IPS-18a (cell line): ENCODE measurements at regions not wholly inside any gene's neighbourhood (a gene's known extent, or its start where the extent isn't known, plus 50 kb on each side); places are given as distances from the start of the nearest gene placed in this dataset.

ENCODE experiments used
- H3K27ac ChIP-seq: one replicate; pipeline ENCODE4 v1.5.1; 2013; ENCODE audit warnings: low read length
- H3K27me3 ChIP-seq: one replicate; pipeline ENCODE4 v1.6.1; 2013; ENCODE audit warnings: mild to moderate bottlenecking, low read length; ENCODE audit not compliant: control insufficient read depth, insufficient read depth
- H3K36me3 ChIP-seq: one replicate; pipeline ENCODE4 v1.6.1; 2013; ENCODE audit warnings: low read depth, low read length; ENCODE audit not compliant: control insufficient read depth
- H3K4me1 ChIP-seq: one replicate; pipeline ENCODE4 v1.6.1; 2013; ENCODE audit warnings: low read depth, low read length; ENCODE audit not compliant: control insufficient read depth
- H3K4me3 ChIP-seq: one replicate; pipeline ENCODE4 v1.5.1; 2013; ENCODE audit warnings: low read length
- H3K9ac ChIP-seq: one replicate; pipeline ENCODE4 v1.6.1; 2013; ENCODE audit warnings: mild to moderate bottlenecking, low read length, moderate library complexity
- H3K9me3 ChIP-seq: one replicate; pipeline ENCODE4 v1.6.1; 2013; ENCODE audit warnings: low read depth, low read length; ENCODE audit not compliant: control insufficient read depth

DNA sequence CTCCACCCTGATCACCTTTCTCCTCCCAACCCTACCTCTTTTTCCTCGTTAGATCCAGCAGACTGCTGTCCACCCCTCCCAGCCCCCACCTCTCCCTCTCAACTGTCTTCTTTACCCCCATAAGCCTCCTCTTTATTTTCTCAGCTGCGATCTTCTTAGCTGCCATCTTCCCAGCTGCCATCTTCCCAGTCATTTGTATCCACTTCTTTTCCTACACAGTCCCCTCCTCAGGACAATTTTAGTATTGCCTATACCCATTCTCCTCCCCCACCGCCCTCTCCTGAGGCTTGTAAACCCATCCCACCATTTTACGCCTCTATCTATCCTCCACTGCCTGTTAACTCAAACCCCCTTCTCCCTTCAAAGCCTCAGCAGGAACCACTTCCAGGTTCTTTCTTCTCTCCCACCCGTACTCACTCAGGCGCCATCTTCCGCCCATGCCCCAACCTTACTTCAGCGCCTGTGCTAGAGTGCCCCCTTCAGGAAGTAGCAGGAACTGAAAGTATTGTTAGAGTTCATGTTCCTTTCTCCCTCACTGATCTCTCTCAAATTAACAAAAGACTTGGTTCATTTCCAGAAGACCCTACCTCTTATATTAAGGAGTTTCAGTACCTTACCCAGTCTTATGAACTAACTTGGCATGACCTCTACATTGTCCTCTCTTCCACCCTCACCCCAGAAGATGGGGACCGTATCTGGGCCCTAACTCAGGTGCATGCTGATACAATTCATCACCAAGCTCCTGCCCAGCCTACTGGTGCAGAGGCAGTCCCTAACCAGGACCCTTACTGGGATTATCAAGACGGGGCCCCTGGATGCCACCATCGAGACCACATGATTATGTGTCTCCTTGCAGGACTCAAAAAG lies 236.0 kb downstream of the ADGRG6 start:
- peaks cover 10% of the 10 kb centered on the region for H3K9me3 ChIP-seq
- H3K4me1 ChIP-seq: no peaks in the 10 kb centered on the region
- H3K4me3 ChIP-seq: no peak overlapping the region
- no peak overlapping the region for H3K27ac ChIP-seq
- H3K36me3 ChIP-seq: no peaks in the 10 kb centered on the region
- H3K27me3 ChIP-seq: no peaks in the 10 kb centered on the region
- H3K9ac ChIP-seq: no peak overlapping the region

DNA sequence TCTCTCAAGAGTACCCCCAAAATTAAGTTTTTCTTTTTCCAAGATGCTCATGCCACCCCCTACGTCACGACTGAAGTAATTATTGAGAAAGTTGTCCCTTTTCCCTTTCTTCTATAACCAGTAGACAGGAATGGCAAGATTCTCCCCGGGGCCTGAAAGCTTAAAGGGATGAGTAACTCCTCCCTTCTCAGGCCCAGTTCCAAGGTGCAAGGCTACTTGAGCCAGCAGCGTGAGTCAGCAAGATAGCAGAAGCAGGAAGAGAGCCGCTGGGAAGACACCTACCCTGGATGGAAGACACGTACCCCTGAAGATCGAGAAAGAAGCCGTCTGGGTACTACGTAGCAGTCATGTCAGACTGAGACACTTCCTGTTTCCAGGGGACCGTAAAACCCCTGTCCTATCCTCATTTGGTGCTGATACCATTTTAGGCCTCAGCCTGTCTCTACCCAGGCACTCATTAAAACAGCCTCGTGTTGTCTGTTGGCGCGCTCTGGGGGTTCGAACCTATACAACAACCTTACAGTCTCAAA lies 241.0 kb downstream of the ADGRG6 start:
- H3K9ac ChIP-seq: no peak overlapping the region
- no peak overlapping the region for H3K4me3 ChIP-seq
- no peaks in the 10 kb centered on the region for H3K36me3 ChIP-seq
- H3K27me3 ChIP-seq: no peaks in the 10 kb centered on the region
- no peaks in the 10 kb centered on the region for H3K4me1 ChIP-seq
- no peaks in the 10 kb centered on the region for H3K9me3 ChIP-seq
- H3K27ac ChIP-seq: no peak overlapping the region

DNA sequence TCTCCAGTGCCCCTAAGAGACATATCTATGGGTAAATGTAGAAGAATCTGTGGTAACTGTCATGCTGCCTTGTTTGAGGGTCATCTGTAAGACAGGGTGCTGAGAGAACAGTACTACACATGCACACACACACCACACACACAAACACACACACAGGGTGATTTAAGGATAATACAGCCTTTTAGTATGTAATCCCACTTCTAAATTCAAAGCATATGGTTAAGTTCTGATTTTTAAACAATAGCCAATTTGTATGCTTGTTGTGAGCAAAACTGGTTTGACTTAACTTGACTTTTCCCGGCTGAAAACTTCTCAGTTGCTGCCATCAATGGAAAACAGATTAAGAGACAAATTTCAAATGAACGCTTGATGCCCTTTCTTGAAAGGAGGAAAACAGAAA lies 241.8 kb downstream of the ADGRG6 start:
- Histone ChIP-seq H3K36me3 (no peaks in the 10 kb centered on the region), H3K4me1 (no peaks in the 10 kb centered on the region), H3K27me3 (no peaks in the 10 kb centered on the region), H3K27ac (no peak overlapping the region), H3K4me3 (no peak overlapping the region), H3K9ac (no peak overlapping the region), H3K9me3 (no peaks in the 10 kb centered on the region)

DNA sequence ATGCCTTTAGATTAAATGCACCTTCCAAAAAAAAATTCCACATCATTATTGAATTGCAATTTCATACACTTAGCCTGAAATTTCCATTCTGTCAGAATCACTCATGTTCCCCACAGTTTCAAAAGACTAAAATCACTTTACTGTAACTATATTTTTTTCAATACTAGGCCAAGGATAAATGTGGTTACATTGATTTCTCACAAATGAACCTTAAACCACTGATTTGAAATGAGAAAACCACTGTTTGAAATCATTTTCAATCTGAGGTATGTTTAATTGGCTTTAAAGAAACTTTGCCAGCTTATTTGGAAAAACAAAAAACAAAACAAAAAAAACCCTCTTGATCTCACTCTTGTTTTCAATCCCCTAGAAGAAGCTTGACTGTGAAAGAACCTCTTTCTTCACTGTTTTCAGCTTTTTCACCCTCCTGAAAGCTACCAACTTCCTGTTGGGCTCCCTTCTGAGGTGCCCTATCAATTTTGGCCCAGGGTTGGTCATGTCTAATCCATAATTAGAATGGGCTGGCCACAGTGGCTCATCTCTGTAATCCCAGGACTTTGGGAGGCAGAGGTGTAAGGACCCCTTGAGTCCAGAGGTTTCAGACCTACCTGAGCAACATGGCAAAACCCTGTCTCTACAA lies 242.5 kb downstream of the ADGRG6 start:
- Histone ChIP-seq H3K4me3 (no peak overlapping the region), H3K9ac (no peak overlapping the region), H3K9me3 (no peaks in the 10 kb centered on the region), H3K36me3 (no peaks in the 10 kb centered on the region), H3K4me1 (no peaks in the 10 kb centered on the region), H3K27ac (no peak overlapping the region), H3K27me3 (no peaks in the 10 kb centered on the region)

DNA sequence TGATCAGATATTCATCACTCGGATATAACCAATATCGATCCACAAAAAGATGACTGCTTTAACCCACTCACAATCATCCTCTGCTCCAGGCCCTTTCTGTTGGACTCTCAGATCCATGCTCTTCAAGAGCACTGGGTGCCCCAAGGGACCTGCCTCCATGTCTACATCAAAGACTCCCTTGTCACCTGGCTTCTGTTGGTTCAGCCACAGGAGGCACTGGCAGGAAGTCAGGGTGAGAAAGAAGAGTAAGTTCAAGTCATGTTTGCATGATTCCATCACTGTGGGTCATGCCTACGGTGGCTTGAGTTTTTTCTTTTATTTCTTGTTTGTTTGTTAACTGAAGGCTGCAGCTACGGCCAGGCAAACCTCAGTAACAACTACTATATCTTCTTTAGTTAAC lies 243.3 kb downstream of the ADGRG6 start:
- Histone ChIP-seq H3K4me1 (peaks cover under 1% of the 10 kb centered on the region), H3K27me3 (no peaks in the 10 kb centered on the region), H3K9me3 (no peaks in the 10 kb centered on the region), H3K4me3 (no peak overlapping the region), H3K27ac (no peak overlapping the region), H3K9ac (no peak overlapping the region), H3K36me3 (no peaks in the 10 kb centered on the region)

DNA sequence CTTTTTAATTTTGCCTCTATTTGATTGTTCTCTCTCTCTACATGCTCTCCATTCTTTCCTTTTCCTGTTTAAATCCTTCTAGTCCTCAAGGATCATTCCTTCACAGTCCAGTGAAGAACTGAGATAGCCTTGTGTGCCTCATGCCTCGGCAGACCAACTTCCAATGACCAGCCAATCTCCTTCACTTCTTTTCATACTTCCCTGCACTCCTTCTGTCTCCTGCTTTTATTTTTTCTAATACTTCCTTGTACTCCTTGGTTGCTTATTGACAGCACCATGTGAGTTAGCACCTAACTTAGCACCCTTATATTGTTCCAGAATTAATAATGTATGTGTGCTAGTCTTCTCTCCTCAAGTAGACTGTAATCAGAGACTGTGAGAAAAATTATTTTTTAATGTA lies 246.8 kb downstream of the ADGRG6 start:
- H3K36me3 ChIP-seq: no peaks in the 10 kb centered on the region
- no peak overlapping the region for H3K4me3 ChIP-seq
- no peaks in the 10 kb centered on the region for H3K27me3 ChIP-seq
- H3K4me1 ChIP-seq: peaks cover 9% of the 10 kb centered on the region
- H3K9ac ChIP-seq: no peak overlapping the region
- H3K27ac ChIP-seq: no peak overlapping the region
- H3K9me3 ChIP-seq: no peaks in the 10 kb centered on the region

DNA sequence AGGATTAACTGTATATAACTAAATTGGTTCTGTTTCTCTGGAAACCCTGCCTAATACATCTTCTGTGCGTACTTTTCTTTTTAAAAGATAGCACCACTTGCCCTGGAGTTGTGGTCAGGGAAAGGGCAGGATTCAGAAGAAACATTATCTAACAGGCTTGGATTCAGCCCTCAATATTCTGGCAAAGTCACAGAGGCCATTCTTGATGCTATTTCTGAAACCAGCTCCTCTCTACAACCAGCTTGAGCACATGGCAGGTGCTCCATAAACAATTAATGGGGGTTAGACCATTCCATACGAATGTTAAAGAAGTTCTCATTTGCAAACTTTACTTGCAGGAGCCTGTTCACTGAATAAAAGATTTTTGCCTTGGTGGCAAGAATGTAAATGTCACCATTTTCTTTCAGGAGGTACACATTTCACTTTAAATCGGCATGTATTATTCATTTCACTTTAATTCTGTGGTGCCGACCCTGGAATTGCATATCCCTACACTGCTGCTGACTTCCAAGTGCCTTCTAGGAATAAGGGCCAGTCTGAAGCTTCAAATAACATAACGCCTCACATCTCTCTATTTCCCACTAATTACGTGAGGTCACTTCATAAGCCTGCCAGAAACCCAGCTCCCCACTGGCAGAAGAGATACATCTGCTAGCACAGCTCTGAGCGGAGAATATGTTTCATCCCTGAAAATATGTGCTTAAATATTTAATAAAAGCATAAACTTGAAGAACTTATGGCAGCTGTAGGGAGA lies 248.7 kb downstream of the ADGRG6 start:
- H3K27ac ChIP-seq: no peak overlapping the region
- no peak overlapping the region for H3K9ac ChIP-seq
- peaks cover 9% of the 10 kb centered on the region for H3K4me1 ChIP-seq
- no peak overlapping the region for H3K4me3 ChIP-seq
- no peaks in the 10 kb centered on the region for H3K36me3 ChIP-seq
- no peaks in the 10 kb centered on the region for H3K27me3 ChIP-seq
- no peaks in the 10 kb centered on the region for H3K9me3 ChIP-seq

DNA sequence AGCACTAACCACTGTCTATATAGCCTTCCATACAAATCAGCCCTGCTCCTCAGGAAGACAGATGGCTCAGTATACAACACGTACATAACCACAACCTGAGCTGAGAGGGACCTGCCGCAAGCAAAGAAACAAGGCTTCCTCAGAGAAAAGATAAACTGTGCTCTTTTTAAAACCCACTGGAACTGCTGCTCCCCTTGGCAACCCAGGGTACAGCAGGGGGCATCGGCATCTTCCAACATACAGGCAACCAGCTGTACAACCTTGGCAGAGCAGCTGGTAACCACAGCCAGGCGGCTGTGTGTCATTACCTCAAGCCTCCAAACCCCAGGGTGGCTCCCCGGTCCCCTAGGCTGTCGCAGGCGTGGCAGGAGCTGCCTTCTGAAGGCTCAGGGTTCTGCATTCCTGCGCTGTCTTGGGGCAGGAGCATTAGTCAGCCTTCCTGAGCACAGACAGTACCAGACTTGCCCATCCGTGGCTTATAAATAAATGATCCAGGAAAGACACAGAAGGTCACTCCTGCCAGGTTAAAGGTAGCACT lies 249.5 kb downstream of the ADGRG6 start:
- no peak overlapping the region for H3K27ac ChIP-seq
- H3K9ac ChIP-seq: no peak overlapping the region
- H3K36me3 ChIP-seq: no peaks in the 10 kb centered on the region
- peaks cover 9% of the 10 kb centered on the region for H3K4me1 ChIP-seq
- H3K9me3 ChIP-seq: no peaks in the 10 kb centered on the region
- H3K4me3 ChIP-seq: no peak overlapping the region
- no peaks in the 10 kb centered on the region for H3K27me3 ChIP-seq

DNA sequence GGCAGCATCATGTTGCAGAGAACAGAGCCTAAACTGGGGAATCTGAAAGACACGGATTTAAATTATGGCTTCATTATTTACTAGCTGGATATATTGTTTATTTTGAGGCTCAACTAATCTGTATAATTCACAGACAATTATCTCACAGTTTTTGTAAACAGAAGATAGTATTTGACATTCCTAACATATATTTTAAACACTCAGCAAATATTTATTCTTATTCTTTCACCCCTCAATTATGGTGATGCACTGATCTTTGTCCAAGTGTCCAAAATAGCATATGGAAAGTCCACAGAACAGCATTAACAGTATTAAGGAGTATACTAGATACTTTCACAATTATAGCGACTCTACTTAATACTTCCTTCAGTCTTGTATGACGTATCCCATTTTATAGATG lies 257.0 kb downstream of the ADGRG6 start:
- no peaks in the 10 kb centered on the region for H3K9me3 ChIP-seq
- H3K4me1 ChIP-seq: no peaks in the 10 kb centered on the region
- no peak overlapping the region for H3K9ac ChIP-seq
- H3K36me3 ChIP-seq: no peaks in the 10 kb centered on the region
- no peak overlapping the region for H3K4me3 ChIP-seq
- no peaks in the 10 kb centered on the region for H3K27me3 ChIP-seq
- H3K27ac ChIP-seq: no peak overlapping the region

DNA sequence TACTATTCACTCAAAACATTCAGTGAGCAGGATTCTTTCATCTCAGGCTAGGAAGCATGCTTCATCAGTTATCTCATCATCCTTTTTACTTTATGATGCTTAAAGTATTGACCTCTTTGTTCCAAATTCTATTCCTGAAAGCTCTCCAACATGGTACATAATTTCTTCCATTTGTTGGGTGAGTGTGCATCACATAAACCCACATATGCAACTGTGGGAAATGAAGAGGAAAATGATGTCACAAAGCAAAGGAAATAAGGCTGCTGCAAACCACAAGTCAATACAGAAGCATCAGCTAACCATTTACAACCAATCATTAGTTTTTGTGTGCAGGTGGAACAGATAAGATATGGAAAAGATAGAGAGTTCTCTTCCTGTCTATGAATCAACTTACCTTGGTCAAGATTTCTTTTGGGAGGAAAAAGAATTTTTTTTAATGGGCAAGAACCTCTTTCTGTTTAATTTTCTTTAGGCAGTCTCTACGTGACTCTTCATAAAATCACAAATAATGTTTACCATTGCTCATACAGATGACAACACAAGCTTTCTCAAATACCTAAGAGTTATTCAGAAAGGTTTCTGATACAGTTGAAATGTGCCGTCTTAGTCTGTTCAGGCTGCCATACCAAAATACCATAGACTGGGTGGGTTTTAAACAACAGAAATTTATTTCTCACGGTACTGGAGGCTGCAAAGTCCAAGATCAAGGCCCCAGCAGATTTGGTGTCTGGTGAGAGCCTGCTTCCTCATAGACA lies 259.9 kb downstream of the ADGRG6 start:
- no peaks in the 10 kb centered on the region for H3K27me3 ChIP-seq
- H3K4me1 ChIP-seq: no peaks in the 10 kb centered on the region
- H3K27ac ChIP-seq: no peak overlapping the region
- H3K9ac ChIP-seq: no peak overlapping the region
- no peaks in the 10 kb centered on the region for H3K9me3 ChIP-seq
- no peak overlapping the region for H3K4me3 ChIP-seq
- H3K36me3 ChIP-seq: no peaks in the 10 kb centered on the region

DNA sequence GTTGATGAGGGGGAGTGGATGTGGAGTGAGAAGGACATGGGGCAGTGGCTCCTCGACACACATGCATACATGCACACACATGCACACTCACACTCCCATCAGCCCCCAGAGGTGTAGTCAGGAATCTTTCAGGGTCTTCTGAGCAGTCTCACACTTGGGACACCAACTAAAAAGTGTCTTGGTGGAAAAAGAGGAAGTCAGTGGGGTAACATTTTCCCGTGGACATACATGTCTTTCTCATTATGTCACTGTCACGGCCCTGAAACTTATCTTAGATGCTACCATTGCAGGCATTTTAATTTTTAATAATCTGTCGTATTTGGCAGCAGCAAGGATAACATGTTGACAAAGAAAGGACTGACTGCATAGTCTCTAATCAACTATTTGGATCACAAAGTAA lies 261.1 kb downstream of the ADGRG6 start:
- Histone ChIP-seq H3K4me3 (no peak overlapping the region), H3K4me1 (peaks cover 4% of the 10 kb centered on the region), H3K27ac (no peak overlapping the region), H3K9me3 (no peaks in the 10 kb centered on the region), H3K9ac (no peak overlapping the region), H3K27me3 (no peaks in the 10 kb centered on the region), H3K36me3 (no peaks in the 10 kb centered on the region)
